ENCODE measurements at regions not wholly inside any gene's neighbourhood (a gene's known extent, or its start where the extent isn't known, plus 50 kb on each side); places are given as distances from the start of the nearest gene placed in this dataset.

GRCh38 chr1:101316799-101317198, 80.0 kb downstream of the S1PR1 start:
- DNase-seq (ENCODE audit: low read depth in 1 of 2, low spot score in 1 of 2) = no peak

GRCh38 chr1:101317590-101317989, 80.8 kb downstream of the S1PR1 start:
- no peak for DNase-seq (ENCODE audit: low read depth in 1 of 2, low spot score in 1 of 2)

- DNase-seq (ENCODE audit: low read depth in 1 of 2, low spot score in 1 of 2) = no peak
Observed at GRCh38 chr1:101323535-101323934, 86.7 kb downstream of the S1PR1 start.

DNA sequence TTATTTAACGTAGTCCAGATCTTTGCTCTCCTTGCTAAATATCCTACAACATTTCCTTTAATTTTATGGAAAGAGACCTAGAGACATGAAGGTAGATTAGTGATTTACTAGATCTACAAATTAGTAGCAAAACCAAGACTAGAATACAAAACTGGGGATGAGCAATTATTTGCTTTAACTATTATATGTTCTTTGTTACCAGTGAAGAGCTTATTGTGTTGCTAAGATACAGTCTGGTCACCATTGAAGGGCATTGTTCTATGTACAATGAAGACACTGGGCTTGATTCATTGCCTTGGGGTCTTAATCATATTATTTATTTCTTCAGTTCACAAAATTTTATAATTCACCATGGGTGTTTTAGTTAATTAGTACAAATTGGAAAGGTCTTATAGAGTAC, 88.3 kb downstream of the S1PR1 start:
- no peak for DNase-seq (ENCODE audit: low read depth in 1 of 2, low spot score in 1 of 2)

DNA sequence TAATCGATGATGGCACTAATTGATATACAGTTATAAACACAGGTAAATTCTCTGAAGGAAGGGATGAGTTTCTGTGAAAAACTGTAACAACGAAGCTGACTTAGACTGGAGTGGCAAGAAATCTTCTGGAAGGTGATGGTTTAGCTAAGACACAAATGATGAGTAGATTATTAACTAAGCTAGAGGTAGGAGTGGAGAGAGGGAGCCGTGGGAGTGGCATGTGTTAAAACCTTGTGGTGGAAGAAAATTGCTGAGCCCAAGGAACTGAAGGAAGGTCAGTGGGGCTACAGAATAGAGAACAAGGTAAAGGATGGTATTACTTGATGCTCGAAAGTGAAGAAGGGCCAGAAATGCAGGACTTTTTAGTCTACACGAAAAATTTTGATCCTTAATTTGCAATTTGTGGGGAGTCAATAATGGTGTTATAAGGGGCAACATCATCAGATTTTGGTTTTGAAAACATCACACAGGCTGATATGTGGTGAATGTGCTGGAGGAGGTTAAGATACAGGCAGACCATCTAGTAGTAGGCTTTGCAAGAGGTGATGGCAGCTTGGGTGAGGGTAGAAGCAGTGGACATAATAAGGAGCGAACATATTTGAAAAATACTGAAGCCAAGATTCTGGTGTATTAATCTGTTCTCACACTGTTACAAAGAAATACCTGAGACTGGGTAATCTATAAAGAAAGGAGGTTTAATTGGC, 93.8 kb downstream of the S1PR1 start:
- DNase-seq (ENCODE audit: low read depth in 1 of 2, low spot score in 1 of 2) = no peak

GRCh38 chr1:101331794-101332193, 95.0 kb downstream of the S1PR1 start:
- DNase-seq (ENCODE audit: low read depth in 1 of 2, low spot score in 1 of 2) = no peak

GRCh38 chr1:101332633-101333032, 95.8 kb downstream of the S1PR1 start:
- no peak for DNase-seq (ENCODE audit: low read depth in 1 of 2, low spot score in 1 of 2)

DNA sequence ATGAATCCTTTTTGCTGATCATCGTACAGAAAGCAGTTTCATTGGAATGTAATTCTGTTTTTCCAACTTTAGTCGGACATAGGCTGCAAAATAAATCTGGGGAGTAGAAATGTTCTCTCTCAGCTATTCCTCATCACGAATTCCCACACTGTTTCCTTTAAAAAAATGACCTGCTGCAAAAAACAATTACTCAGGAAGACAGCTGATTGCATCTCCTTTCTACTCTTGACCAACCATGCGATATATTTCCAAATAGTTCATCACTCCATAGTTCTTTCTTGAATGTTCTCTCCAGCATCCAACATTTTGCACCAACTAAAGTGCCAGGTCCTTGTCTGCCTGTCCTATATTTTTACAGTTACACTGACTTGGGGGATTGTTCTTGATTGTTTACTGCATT, 96.4 kb downstream of the S1PR1 start:
- DNase-seq (ENCODE audit: low read depth in 1 of 2, low spot score in 1 of 2) = no peak

GRCh38 chr1:101337968-101338367, 101.1 kb downstream of the S1PR1 start:
- DNase-seq (ENCODE audit: low read depth in 1 of 2, low spot score in 1 of 2) = no peak

DNA sequence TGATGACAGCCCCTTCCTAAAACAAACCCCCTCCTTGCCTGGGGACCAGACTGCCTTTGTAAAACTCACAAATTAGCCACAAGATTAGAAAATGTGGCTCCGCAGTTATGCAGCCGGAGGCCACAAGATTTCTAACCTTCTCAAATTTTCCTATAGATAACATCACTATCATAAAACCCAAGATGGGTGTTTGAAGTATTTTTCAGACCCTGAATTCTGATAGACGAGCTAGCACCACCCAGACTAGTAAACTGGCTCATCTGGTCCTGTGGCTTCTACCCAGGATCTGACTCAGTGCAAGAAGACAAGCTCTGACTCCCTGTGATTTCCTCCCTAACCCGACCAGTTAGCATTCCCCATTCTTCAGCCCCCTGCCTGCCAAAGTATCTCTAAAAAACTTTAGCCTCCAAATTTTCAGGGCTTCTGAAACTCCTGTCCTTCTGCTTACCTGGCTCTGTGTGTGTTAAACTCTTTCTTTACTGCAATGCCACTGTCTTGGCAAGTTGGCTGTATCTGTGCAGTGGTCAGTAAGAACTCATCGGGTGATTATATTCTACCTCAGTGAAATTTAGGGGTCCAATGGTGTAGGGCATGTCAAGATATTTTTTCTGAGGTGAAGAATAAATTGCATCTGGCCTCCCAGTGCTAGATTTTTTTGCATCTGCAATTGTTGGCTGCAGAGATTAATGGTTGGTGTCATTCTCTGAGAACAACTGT, 102.1 kb downstream of the S1PR1 start:
- DNase-seq (ENCODE audit: low read depth in 1 of 2, low spot score in 1 of 2) = no peak

DNA sequence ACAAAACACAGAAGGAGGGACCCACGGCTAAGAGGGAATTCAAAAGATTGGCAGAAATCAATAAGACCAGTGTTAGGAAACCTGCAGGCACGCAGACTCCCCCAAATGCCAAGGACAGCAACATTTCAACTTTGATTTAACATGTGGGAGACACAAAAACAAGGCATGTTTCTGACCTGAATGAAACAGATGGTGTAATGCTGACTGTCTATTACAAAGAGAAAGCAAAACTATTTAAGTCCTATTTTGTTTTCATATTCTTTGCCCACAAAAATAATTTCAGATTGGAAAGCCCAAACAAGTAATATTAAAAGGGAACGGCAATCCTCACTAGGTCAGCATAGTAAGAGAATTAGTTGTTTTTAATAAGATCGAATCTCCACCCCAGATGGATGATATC, 107.9 kb downstream of the S1PR1 start:
- no peak for DNase-seq (ENCODE audit: low read depth in 1 of 2, low spot score in 1 of 2)

DNA sequence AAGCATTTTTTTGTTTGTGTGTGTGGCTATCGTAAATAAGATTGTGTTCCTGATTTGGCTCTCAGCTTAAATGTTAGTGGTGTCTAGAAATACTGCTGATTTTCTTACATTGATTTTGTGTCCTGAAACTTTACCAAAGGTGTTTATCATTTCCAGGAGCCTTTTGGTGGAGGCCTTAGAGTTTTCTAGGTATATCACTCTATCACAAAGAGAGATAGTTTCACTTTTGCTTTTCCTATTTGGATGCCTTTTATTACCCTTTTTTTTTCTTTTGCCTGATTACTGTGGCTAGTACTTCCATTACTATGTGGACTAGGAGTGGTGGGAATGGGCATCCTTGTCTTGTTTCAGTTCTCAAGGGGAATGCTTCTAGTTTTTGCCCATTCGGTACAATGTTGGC, 109.6 kb downstream of the S1PR1 start:
- no peak for DNase-seq (ENCODE audit: low read depth in 1 of 2, low spot score in 1 of 2)

GRCh38 chr1:101356013-101356412, 119.2 kb downstream of the S1PR1 start:
- DNase-seq (ENCODE audit: low read depth in 1 of 2, low spot score in 1 of 2) = no peak

- DNase-seq (ENCODE audit: low read depth in 1 of 2, low spot score in 1 of 2) = no peak
Observed at GRCh38 chr1:101356604-101357443, 120.0 kb downstream of the S1PR1 start.

GRCh38 chr1:101357444-101357986, 120.7 kb downstream of the S1PR1 start:
- DNase-seq (ENCODE audit: low read depth in 1 of 2, low spot score in 1 of 2) = peak; percentile 5 to 41

GRCh38 chr1:101360506-101360905, 123.7 kb downstream of the S1PR1 start:
- DNase-seq (ENCODE audit: low read depth in 1 of 2, low spot score in 1 of 2) = no peak

- no peak for DNase-seq (ENCODE audit: low read depth in 1 of 2, low spot score in 1 of 2)
Observed at GRCh38 chr1:101363891-101364318, 127.1 kb downstream of the S1PR1 start.

DNA sequence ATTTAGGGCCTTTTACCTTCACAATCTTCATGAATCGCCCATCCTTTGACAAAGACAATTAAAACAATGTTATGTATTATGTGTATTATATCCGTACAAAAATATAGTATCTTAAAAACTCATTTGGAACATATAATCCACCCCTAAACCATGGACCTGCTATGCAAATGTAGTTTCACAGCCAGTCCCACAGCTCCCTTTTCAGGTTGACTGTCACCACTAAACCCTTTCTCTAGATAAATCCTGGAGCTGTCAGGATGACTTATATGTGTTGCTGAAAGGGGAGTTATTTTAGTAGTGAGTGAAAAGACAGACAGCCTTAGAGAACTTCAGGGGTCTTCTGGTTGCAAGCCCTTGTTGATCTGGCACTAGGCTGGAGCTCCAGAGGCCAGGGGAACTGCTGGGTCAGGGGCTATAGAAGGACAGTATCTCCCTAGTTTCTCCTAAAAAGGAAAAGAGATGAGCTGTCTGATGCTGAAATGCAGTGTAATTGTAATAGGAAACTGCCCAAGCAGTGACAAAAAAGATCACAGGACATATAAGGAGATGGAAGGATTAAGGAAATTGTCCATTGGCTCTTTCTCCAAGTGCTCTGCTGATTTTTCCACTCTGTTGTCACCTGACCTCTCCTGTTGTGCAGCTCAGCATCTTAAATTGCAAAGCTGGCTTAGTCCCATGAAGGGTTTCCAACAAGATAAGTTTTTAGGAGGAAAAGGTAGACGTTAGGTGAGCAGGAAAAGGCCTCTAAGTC, 127.7 kb downstream of the S1PR1 start:
- no peak for DNase-seq (ENCODE audit: low read depth in 1 of 2, low spot score in 1 of 2)

DNA sequence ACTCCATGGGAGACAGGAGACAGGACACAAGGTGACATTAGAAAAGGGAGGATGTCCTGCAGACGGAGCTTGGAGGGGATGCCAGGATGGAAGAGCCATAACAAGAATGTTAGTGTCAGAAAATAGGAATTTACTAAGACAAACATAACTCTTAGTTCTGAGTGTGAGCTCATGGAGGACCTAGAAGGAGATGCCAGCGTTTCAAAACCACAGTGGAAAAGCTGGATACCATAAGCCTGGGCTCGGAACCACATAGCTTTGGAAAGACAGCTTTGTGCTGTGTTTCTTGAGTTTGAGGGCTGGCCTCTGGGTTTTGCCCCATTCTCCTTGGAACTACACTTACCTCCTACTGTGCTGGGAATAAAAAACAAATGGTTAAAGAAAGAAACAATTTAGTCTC, 128.4 kb downstream of the S1PR1 start:
- no peak for DNase-seq (ENCODE audit: low read depth in 1 of 2, low spot score in 1 of 2)

- no peak for DNase-seq (ENCODE audit: low read depth in 1 of 2, low spot score in 1 of 2)
Observed at GRCh38 chr1:101365878-101366277, 129.1 kb downstream of the S1PR1 start.

Data from stimulated activated CD4-positive, alpha-beta T cell treated with anti-CD3 and anti-CD28 coated beads, Interleukin-15, amount 100 ng/mL, for 1 hour (primary cell).